Progenitor cell of endocrine pancreas (in vitro differentiated cells): ENCODE measurements at regions not wholly inside any gene's neighbourhood (a gene's known extent, or its start where the extent isn't known, plus 50 kb on each side); places are given as distances from the start of the nearest gene placed in this dataset.

Experiments
- DNase-seq: peaks from one replicate; pipeline ENCODE4 v3.0.0; 2021; ENCODE audit warnings: low spot score; ENCODE audit not compliant: unreplicated experiment
- H3K27ac Mint-ChIP-seq: 2 replicates; pipeline ENCODE4 v1.8.0; 2021; ENCODE audit warnings: mild to moderate bottlenecking, moderate library complexity, mixed read lengths
- H3K27me3 Mint-ChIP-seq: 2 replicates; pipeline ENCODE4 v1.8.0; 2021; ENCODE audit warnings: mixed read lengths
- H3K36me3 Mint-ChIP-seq: 2 replicates; pipeline ENCODE4 v1.8.0; 2022; ENCODE audit warnings: mixed read lengths; ENCODE audit not compliant: insufficient read depth
- H3K4me1 Mint-ChIP-seq: 2 replicates; pipeline ENCODE4 v1.8.0; 2021; ENCODE audit warnings: low read depth, mixed read lengths
- H3K4me3 Mint-ChIP-seq: 2 replicates; pipeline ENCODE4 v1.8.0; 2021; ENCODE audit warnings: low read depth, mild to moderate bottlenecking, moderate library complexity, mixed read lengths
- H3K9me3 Mint-ChIP-seq: 2 replicates; pipeline ENCODE4 v1.8.0; 2021; ENCODE audit warnings: low read depth, mixed read lengths
- TF ChIP-seq, protein P1 (sequence below): fragments of 200-600 bp; sonication (generic); IDR thresholded peaks from one replicate; pipeline ENCODE4 v1.5.0; 2021; ENCODE audit warnings: antibody characterized with exemption, mild to moderate bottlenecking; ENCODE audit not compliant: unreplicated experiment

DNA sequence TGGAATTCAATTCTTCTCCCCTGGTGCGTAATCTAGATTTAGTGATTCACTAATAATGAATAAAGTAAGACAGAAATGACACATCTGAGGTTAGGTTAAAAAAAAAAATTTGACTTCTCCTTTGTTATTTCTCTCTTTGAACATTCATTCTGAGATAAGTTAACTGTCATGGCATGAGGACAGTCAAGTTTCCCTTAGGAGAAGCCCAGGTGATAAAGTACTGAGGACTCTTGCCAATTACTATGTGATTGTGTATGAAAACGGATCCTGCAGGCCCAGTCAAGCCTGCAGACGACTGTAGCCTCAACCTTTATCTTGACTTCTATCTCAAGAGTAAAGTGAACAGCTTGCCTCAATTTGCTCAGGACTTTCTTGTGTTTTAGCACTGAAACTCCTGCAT is 293.2 kb downstream of the PRR32 start:
- H3K4me1 Mint-ChIP-seq: no peaks in the 10 kb centered on the region
- H3K27ac Mint-ChIP-seq: no peak overlapping the region
- DNase-seq: no peak
- TF ChIP-seq, protein P1, sequence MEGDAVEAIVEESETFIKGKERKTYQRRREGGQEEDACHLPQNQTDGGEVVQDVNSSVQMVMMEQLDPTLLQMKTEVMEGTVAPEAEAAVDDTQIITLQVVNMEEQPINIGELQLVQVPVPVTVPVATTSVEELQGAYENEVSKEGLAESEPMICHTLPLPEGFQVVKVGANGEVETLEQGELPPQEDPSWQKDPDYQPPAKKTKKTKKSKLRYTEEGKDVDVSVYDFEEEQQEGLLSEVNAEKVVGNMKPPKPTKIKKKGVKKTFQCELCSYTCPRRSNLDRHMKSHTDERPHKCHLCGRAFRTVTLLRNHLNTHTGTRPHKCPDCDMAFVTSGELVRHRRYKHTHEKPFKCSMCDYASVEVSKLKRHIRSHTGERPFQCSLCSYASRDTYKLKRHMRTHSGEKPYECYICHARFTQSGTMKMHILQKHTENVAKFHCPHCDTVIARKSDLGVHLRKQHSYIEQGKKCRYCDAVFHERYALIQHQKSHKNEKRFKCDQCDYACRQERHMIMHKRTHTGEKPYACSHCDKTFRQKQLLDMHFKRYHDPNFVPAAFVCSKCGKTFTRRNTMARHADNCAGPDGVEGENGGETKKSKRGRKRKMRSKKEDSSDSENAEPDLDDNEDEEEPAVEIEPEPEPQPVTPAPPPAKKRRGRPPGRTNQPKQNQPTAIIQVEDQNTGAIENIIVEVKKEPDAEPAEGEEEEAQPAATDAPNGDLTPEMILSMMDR: no peak
- H3K9me3 Mint-ChIP-seq: peaks cover 25% of the 10 kb centered on the region
- H3K4me3 Mint-ChIP-seq: no peak overlapping the region
- peaks cover 4% of the 10 kb centered on the region for H3K36me3 Mint-ChIP-seq
- no peaks in the 10 kb centered on the region for H3K27me3 Mint-ChIP-seq

DNA sequence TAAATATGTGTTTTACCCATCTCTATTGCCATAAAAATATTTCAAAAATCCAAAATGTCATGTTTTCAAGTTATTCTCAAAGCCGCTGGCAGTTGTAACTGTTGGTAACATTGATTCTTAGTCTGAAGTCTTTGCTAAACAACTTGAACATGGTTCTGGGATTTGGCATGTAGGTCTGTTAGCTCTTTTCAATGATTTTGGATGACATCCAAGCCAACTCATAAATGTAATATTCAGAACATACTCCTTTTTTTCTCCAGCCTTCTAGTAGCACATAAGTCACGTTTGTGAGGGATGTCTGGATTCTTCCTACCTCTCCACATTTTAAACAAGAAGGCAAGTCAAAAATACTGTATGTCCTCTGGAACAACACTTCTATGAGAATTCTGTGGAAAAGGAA is 305.3 kb downstream of the PRR32 start:
- no peak overlapping the region for H3K27ac Mint-ChIP-seq
- H3K4me1 Mint-ChIP-seq: no peaks in the 10 kb centered on the region
- TF ChIP-seq, protein P1: no peak
- H3K27me3 Mint-ChIP-seq: no peaks in the 10 kb centered on the region
- H3K36me3 Mint-ChIP-seq: peaks cover 2% of the 10 kb centered on the region
- H3K4me3 Mint-ChIP-seq: no peak overlapping the region
- DNase-seq: no peak
- H3K9me3 Mint-ChIP-seq: no peaks in the 10 kb centered on the region

DNA sequence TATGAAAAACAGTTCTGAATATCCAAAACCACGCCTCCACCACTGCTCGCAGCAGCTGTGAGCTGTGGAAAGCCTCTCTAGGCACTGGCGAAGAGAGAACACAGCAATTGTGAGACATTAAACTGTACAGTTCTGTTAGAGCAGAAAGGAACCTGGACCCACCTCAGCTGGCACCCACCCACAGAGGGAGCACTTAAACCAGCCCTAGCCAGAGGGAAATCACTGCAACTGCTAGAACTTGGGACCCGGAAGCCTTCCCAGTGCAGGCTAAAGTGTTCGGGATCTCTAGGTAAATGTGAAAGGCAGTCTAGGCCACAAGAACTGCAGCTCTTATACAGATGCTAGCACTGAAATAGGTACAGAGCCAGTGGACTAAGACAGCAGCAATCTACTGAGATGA is 308.8 kb downstream of the PRR32 start:
- Mint-ChIP-seq H3K27ac (no peak overlapping the region), H3K4me1 (no peaks in the 10 kb centered on the region), H3K9me3 (peaks cover 4% of the 10 kb centered on the region), H3K27me3 (no peaks in the 10 kb centered on the region), H3K4me3 (no peak overlapping the region), H3K36me3 (no peaks in the 10 kb centered on the region)
- TF ChIP-seq, protein P1: no peak
- no peak for DNase-seq

DNA sequence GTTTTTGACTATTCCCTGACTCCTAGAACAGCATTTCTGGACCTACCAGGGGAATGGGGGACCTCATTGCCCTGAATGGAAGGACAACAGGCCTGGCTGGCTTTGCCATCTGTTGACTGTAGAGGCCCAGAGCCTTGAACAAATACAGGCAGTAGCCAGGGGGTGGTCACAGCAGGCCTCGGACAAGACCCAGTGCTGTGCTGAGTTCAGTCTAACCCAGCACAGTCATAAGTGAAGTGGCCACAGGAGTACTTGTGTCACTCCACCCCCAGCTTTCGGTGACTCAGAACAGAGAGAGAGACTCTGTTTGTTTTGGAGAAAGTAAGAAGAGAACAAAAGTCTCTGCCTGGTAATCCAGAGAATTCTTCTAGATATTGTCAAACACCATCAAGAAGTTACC is 310.0 kb downstream of the PRR32 start:
- no peak overlapping the region for H3K27ac Mint-ChIP-seq
- H3K9me3 Mint-ChIP-seq: peaks cover 12% of the 10 kb centered on the region
- H3K4me3 Mint-ChIP-seq: no peak overlapping the region
- TF ChIP-seq, protein P1: no peak
- H3K27me3 Mint-ChIP-seq: no peaks in the 10 kb centered on the region
- no peak for DNase-seq
- H3K36me3 Mint-ChIP-seq: no peaks in the 10 kb centered on the region
- H3K4me1 Mint-ChIP-seq: no peaks in the 10 kb centered on the region

DNA sequence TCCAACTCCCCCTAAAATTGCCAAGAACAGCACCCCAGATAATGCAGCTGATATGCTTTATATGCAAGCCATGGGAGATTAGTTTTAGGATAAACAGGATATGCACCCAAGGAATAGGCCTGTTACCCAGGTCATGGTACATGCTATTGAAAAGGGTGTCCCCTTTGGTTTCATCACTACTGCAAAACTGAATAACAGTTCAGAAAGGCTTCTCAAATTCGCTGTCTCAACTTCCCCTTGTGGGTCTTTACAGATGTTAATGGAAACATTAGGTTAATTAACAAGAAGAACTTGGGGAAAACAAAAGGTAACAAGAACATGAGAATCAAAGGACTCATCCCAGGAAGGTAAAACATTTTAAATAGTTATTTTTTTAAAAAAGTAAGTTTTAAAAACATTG is 318.7 kb downstream of the PRR32 start:
- no peaks in the 10 kb centered on the region for H3K36me3 Mint-ChIP-seq
- TF ChIP-seq, protein P1: no peak
- no peaks in the 10 kb centered on the region for H3K4me1 Mint-ChIP-seq
- peaks cover 18% of the 10 kb centered on the region for H3K9me3 Mint-ChIP-seq
- H3K27me3 Mint-ChIP-seq: no peaks in the 10 kb centered on the region
- DNase-seq: no peak
- H3K4me3 Mint-ChIP-seq: no peak overlapping the region
- no peak overlapping the region for H3K27ac Mint-ChIP-seq

DNA sequence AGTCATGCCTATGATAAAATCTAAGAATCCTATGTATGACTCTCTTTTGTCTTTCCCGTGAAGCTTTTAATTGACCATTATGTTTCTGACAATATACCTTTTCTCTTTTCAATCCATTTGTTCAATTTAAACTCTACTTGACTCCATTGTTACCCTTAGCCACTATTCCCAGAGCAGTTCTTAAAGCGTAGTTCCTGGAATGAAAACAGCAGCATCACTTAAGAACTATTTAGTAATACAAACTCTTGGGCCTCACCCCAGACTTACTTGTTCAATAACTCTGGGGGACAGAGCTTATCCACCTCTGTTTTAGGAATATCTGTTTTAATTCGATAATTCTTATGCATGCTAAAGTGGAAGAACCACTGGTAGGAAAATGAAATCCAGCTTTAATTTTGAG is 358.4 kb downstream of the PRR32 start:
- Mint-ChIP-seq H3K4me1 (no peaks in the 10 kb centered on the region), H3K27ac (no peak overlapping the region), H3K36me3 (no peaks in the 10 kb centered on the region), H3K4me3 (no peak overlapping the region), H3K9me3 (no peaks in the 10 kb centered on the region), H3K27me3 (no peaks in the 10 kb centered on the region)
- DNase-seq: no peak
- TF ChIP-seq, protein P1: no peak
